ENCODE measurements at regions not wholly inside any gene's neighbourhood (a gene's known extent, or its start where the extent isn't known, plus 50 kb on each side); places are given as distances from the start of the nearest gene placed in this dataset.
"Not testable (repeated sequence)": the region's sequence is repeated elsewhere in the genome, so short reads cannot be mapped to it uniquely, and the experiment has no call there.

DNA sequence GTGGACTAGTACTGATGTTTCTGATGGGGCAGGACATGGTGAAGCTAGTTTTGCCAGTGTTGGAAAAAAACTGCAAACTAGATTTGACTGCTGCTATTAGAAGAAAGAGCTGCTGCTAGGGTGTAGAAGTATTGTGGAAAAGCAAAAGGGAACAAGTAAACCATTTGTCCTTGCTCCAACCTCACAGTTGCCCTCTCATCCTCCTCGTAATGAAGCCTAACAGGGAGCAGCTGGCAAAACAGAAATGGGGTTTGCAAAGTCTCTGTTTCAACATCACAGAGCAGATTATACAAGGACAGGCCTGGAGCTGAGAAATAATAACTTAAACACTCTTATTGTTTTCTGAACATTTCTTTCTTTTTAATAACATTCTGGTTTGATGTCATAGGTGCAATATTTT lies 346.2 kb downstream of the MAGEB5 start:
- WGBS, 2 donors, result 60 to 67% methylated on average over 1 of the region's 1 CpG

DNA sequence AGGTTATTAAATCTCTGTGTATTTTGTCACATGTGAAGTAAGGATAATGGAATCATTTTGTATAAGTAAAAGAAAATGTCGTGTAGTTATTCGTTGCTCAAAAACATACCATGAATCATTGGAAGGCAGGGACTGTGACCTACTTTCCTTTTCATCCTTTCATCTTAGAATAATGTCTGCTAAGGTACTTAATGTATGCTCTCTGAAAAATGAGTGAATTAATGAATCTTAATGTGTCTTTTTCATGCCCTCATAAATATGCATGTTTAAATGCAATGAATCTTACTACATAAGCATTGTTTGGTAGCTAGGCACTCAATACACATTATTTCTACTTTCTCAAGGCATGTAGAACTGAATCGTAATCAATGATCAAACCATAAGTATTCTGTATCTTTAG lies 343.9 kb downstream of the MAGEB5 start:
- WGBS, 2 donors, result 91 to 94% methylated on average over 3 of the region's 3 CpGs
- peaks cover 0 to 7% (median 0%) of the 10 kb centered on the region in 11 donors for H3K9me3 ChIP-seq
- no peak overlapping the region for H3K27ac ChIP-seq
- no peak for ATAC-seq
- H3K4me3 ChIP-seq, result no peak overlapping the region
- no peak for DNase-seq
- no peaks in the 10 kb centered on the region for H3K27me3 ChIP-seq
- TF ChIP-seq, protein P1, sequence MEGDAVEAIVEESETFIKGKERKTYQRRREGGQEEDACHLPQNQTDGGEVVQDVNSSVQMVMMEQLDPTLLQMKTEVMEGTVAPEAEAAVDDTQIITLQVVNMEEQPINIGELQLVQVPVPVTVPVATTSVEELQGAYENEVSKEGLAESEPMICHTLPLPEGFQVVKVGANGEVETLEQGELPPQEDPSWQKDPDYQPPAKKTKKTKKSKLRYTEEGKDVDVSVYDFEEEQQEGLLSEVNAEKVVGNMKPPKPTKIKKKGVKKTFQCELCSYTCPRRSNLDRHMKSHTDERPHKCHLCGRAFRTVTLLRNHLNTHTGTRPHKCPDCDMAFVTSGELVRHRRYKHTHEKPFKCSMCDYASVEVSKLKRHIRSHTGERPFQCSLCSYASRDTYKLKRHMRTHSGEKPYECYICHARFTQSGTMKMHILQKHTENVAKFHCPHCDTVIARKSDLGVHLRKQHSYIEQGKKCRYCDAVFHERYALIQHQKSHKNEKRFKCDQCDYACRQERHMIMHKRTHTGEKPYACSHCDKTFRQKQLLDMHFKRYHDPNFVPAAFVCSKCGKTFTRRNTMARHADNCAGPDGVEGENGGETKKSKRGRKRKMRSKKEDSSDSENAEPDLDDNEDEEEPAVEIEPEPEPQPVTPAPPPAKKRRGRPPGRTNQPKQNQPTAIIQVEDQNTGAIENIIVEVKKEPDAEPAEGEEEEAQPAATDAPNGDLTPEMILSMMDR (IDR thresholded peaks at IDR 0.05), result no peak
- no peaks in the 10 kb centered on the region for H3K36me3 ChIP-seq
- intact Hi-C loops (cut with DNase I), result no loop called here
- no peaks in the 10 kb centered on the region for H3K4me1 ChIP-seq

More for the DNA sequence above, 346.2 kb downstream of the MAGEB5 start:
- no peaks in the 10 kb centered on the region for H3K9me3 ChIP-seq
- H3K4me3 ChIP-seq, result no peak overlapping the region
- H3K36me3 ChIP-seq, result no peaks in the 10 kb centered on the region
- DNase-seq, result no peak
- no peak overlapping the region for H3K27ac ChIP-seq
- no peaks in the 10 kb centered on the region for H3K4me1 ChIP-seq
- no peak for ATAC-seq
- no peaks in the 10 kb centered on the region for H3K27me3 ChIP-seq
- TF ChIP-seq, protein P1 (IDR thresholded peaks at IDR 0.05), result no peak
- intact Hi-C loops (cut with DNase I), result no loop called here

DNA sequence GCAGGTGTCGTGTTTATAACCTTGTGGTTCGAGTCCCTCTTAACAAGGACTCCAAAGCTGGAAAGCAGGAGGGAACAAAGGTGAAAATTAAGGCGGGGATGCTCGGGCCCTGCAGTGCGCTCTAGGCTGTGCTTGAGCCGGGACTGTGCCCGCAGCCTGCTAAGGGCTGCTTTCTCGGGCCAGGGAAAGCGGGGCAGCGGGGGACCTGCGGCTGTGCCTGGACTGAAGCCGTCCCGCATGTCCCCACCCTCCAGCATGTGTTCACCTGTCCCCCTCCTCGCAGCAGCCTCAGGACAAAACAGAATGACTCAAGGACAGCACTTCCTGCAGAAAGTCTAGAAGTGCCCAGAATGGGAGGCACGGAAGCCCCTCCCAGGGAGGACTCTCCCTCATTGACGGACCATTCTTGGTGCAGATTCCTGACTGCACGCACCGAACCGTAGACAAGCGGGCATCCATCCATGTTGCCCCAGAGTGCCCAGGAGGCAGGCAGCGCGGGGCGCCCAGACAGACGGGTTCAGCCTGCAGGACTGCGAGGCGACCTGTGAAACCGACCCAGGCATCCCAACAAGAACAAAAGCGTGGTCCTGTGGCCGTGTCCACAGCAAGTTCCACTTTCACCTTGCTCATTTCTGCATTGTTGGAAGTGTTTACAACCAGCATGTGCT lies 342.9 kb downstream of the MAGEB5 start:
- Histone ChIP-seq H3K36me3 (no peaks in the 10 kb centered on the region), H3K9me3 (peaks cover 0 to 7% (median 0%) of the 10 kb centered on the region in 11 donors), H3K4me1 (no peaks in the 10 kb centered on the region), H3K27me3 (no peaks in the 10 kb centered on the region), H3K4me3 (no peak overlapping the region), H3K27ac (no peak overlapping the region)
- WGBS, 2 donors, result 95% methylated on average over 28 to 29 of the region's 29 CpGs
- TF ChIP-seq, protein P1 (IDR thresholded peaks at IDR 0.05), result no peak
- intact Hi-C loops (cut with DNase I), result no loop called here
- ATAC-seq, result no peak
- DNase-seq, result no peak

DNA sequence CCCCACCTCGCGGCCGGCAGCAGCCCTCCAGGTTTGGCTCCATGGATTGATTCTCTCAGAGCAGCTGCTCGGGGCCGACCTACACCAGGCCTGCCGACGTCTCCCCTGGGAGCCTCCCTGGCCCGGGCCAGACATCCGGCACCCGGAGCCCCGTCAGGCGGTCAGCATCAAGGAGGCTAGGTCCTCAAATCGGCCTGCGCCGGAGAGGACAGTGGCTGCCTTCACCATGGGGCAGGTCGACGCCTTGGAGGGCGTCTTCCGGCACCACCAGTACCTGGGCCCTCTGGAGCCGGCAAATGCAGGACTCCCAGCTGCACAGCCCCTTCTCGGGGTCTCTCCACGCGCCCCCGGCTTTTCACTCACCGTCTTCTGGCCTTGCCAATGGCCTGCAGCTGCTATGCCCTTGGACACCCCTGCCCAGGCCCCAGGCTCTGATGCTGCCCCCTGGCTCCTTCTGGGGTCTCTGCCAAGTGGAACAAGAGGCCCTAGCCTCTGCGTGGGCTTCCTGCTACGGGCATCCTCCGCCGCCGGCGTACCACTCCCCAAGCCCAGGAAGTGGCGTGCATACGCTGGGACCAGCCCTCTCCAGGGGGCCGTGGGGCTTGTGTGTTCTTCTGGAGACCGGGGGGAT lies 341.8 kb downstream of the MAGEB5 start:
- Histone ChIP-seq H3K27ac (no peak overlapping the region), H3K36me3 (no peaks in the 10 kb centered on the region), H3K27me3 (no peaks in the 10 kb centered on the region), H3K4me1 (no peaks in the 10 kb centered on the region), H3K9me3 (peaks cover 0 to 12% (median 0%) of the 10 kb centered on the region in 11 donors), H3K4me3 (no peak overlapping the region)
- TF ChIP-seq, protein P1 (IDR thresholded peaks at IDR 0.05), result no peak
- intact Hi-C loops (cut with DNase I), result no loop called here
- DNase-seq (no peak), ATAC-seq (peak in 1 of 8 donors; percentile 30)
- WGBS, 2 donors, result 94 to 95% methylated on average over 30 to 35 of the region's 35 CpGs

DNA sequence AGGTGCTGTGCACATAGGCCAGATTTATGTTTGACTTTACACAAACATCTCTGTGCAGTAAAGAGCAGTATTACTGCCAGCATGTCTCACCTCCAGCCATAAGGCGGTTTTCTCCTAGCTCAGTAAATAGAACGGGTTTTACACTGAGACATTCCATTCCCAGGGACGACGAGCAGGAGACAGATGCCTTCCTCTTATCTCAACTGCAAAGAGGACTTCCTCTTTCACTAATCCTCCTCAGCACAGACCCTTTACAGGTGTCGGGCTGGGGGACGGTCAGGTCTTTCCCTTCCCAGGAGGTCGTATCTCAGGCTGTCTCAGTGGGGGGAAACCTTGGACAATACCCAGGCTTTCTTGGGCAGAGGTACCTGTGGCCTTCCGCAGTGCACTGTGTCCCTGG lies 309.8 kb downstream of the MAGEB5 start:
- H3K27me3 ChIP-seq; H3K36me3 ChIP-seq; H3K9me3 ChIP-seq; ATAC-seq; H3K4me3 ChIP-seq; DNase-seq; intact Hi-C loops (cut with DNase I); H3K27ac ChIP-seq; H3K4me1 ChIP-seq: not testable (repeated sequence)
- WGBS, 2 donors, result 14 to 26% methylated on average over 8 of the region's 8 CpGs
